HepG2 (cell line): ENCODE measurements at regions not wholly inside any gene's neighbourhood (a gene's known extent, or its start where the extent isn't known, plus 50 kb on each side); places are given as distances from the start of the nearest gene placed in this dataset.
A peak's percentile ranks its signal among the peaks of the same experiment; 100 is the strongest.
"Not testable (repeated sequence)": the region's sequence is repeated elsewhere in the genome, so short reads cannot be mapped to it uniquely, and the experiment has no call there.

Experiments used
- ATAC-seq: fragments of 200-7000 bp; cut with Tn5 transposase; 3 replicates; pipeline ENCODE4 v1.9.1; 2020; ENCODE audit warnings: mild to moderate bottlenecking, moderate library complexity
- BruUV-seq: library from RNA; stranded (reverse); fragments of 400-500 nt; replicated peaks from 2 replicates; lab custom pipeline; 2021; lab: Mats Ljungman, UMichigan
- CTCF ChIA-PET: fragments of 300-600 bp; formaldehyde crosslinking; extraction: SDS; loops from one replicate; lab custom pipeline; 2021; ENCODE audit warnings: low total read pairs, inconsistent platforms, low intra/inter-chr PET ratio; lab: Yijun Ruan, JAX
- POLR2A ChIA-PET: fragments of 350-600 bp; sonication (Branson Sonifier 250); formaldehyde crosslinking; loops from one replicate; lab custom pipeline; 2020; ENCODE audit warnings: antibody characterized with exemption, inconsistent platforms; lab: Yijun Ruan, JAX
- DNase-seq: peaks from one replicate; pipeline ENCODE4 v3.0.0-alpha.2; 2015; ENCODE audit warnings: low spot score
- FAIRE-seq: peaks from 3 replicates; lab custom pipeline; 2011; peaks lifted over from hg19 to GRCh38; lab: Jason Lieb, UNC
- H2AFZ ChIP-seq: one replicate; pipeline ENCODE4 v1.6.1; 2011; ENCODE audit warnings: low read length, inconsistent platforms
- H3K27ac ChIP-seq: fragments of 300-600 bp; 3 replicates; pipeline ENCODE4 v1.8.0; 2011; ENCODE audit warnings: mixed run types, mild to moderate bottlenecking, mixed read lengths, low read length, inconsistent platforms; ENCODE audit not compliant: insufficient read depth; ENCODE audit errors: extremely low read length
- H3K27me3 ChIP-seq, 2 experiments: fragments of 200-600 bp in 1 of 2; 2 replicates in 1 of 2; 3 replicates in 1 of 2; pipeline versions ENCODE4 v1.6.0 to v1.8.0; 2011; ENCODE audit warnings: low read length in 2 of 2, mild to moderate bottlenecking in 2 of 2, moderate library complexity in 2 of 2, inconsistent platforms in 1 of 2; ENCODE audit not compliant: insufficient read depth in 2 of 2, control insufficient read depth in 1 of 2
- H3K36me3 ChIP-seq, 2 experiments: fragments of 200-600 bp in 1 of 2; replicated peaks in 1 of 2; 2 replicates in 1 of 2; 3 replicates in 1 of 2; pipeline versions ENCODE4 v1.5.1 to v1.8.0; 2011; ENCODE audit warnings: low read length in 2 of 2, inconsistent platforms in 1 of 2; ENCODE audit not compliant: insufficient read depth in 2 of 2, control insufficient read depth in 1 of 2
- H3K4me1 ChIP-seq: 2 replicates; pipeline ENCODE4 v1.5.1; 2012; ENCODE audit warnings: low read length, inconsistent platforms; ENCODE audit not compliant: insufficient read depth
- H3K4me2 ChIP-seq: 2 replicates; pipeline ENCODE4 v1.6.0; 2011; ENCODE audit warnings: low read depth, low read length, inconsistent platforms
- H3K4me3 ChIP-seq, 3 experiments: fragments of 200-600 bp in 1 of 3; sonication (generic), shearing (Covaris generic) in 1 of 3; replicated peaks in 1 of 3; 2 replicates each; pipeline ENCODE4 v1.5.1; 2011 to 2016; ENCODE audit warnings: low read length in 3 of 3, inconsistent platforms in 2 of 3, low read depth in 2 of 3, mild to moderate bottlenecking in 2 of 3, control low read depth in 1 of 3, mixed read lengths in 1 of 3; ENCODE audit not compliant: insufficient read depth in 1 of 3
- H3K79me2 ChIP-seq: one replicate; pipeline ENCODE4 v1.6.1; 2011; ENCODE audit warnings: low read length, inconsistent platforms; ENCODE audit not compliant: insufficient read depth
- H3K9ac ChIP-seq: 2 replicates; pipeline ENCODE4 v1.6.0; 2011; ENCODE audit warnings: mild to moderate bottlenecking, low read depth, low read length, inconsistent platforms; ENCODE audit not compliant: insufficient read depth
- H3K9me3 ChIP-seq: 2 replicates; pipeline ENCODE4 v1.5.1; 2012; ENCODE audit warnings: mild to moderate bottlenecking, low read length
- H4K20me1 ChIP-seq: 2 replicates; pipeline ENCODE4 v1.6.0; 2011; ENCODE audit warnings: inconsistent platforms, mild to moderate bottlenecking, low read length, moderate library complexity; ENCODE audit not compliant: insufficient read depth
- EHMT2 ChIP-seq: fragments of 200-600 bp; sonication (generic); IDR thresholded peaks from 2 replicates; pipeline ENCODE4 v1.7.0; 2017; ENCODE audit warnings: antibody characterized with exemption, low read depth, low read length, borderline replicate concordance
- GATA4 ChIP-seq: sonication (generic); IDR thresholded peaks from 2 replicates; pipeline ENCODE4 v1.6.1; 2016; ENCODE audit warnings: antibody characterized with exemption, low read depth, borderline replicate concordance
- MAFK ChIP-seq, 2 experiments: IDR thresholded peaks in 1 of 2; conservative IDR thresholded peaks in 1 of 2; 2 replicates each; pipeline ENCODE4 v1.6.1; 2011; ENCODE audit warnings: improper control_type of control experiment in 2 of 2, low read length in 2 of 2
- NFE2L2 ChIP-seq: fragments of 150-350 bp; IDR thresholded peaks from 2 replicates; pipeline ENCODE4 v1.6.1; 2014; ENCODE audit warnings: low read length
- RNF219 ChIP-seq: sonication (generic); formaldehyde crosslinking; IDR thresholded peaks from 2 replicates; pipeline ENCODE4 v1.5.0; 2020; ENCODE audit warnings: mild to moderate bottlenecking, missing genetic modification reagents
- whole genome bisulfite sequencing: methylation state at CpG from one replicate; pipeline ENCODE4 v1.1.6; 2017; ENCODE audit warnings: low lambda C conversion rate; 5-methylcytosine and 5-hydroxymethylcytosine counted together
- in situ Hi-C: cut with HindIII; loops from 2 replicates; pipeline ENCODE4 v1.10.0; 2017; ENCODE audit warnings: low pct_unique_long_range_greater_than_20kb; ENCODE audit not compliant: extremely low pct_ligation_motif_present
- intact Hi-C: fragments of 100-400 bp; cut with micrococcal nuclease; formaldehyde crosslinking; loops from one replicate; pipeline ENCODE4 v1.10.0; 2022; ENCODE audit not compliant: unreplicated experiment

GRCh38 chr20:5474646-5475550, 135.9 kb downstream of the GPCPD1 start:
- Histone ChIP-seq H3K4me1 (no peaks in the 10 kb centered on the region), H3K79me2 (no peaks in the 10 kb centered on the region), H3K4me3 (no peak overlapping the region), H3K9me3 (no peaks in the 10 kb centered on the region), H3K4me2 (no peak overlapping the region), H3K9ac (no peak overlapping the region), H4K20me1 (no peaks in the 10 kb centered on the region), H3K36me3 (no peaks in the 10 kb centered on the region), H3K27me3 (peaks cover 0 to 13% of the 10 kb centered on the region in 2 experiments), H3K27ac (no peak overlapping the region), H2AFZ (no peak overlapping the region)
- in situ Hi-C loops (no loop called here), intact Hi-C loops (no loop called here)
- FAIRE-seq (no peak), ATAC-seq (no peak), DNase-seq (no peak)
- ChIA-PET POLR2A (no interaction called here), CTCF (no interaction called here)
- TF ChIP-seq EHMT2 (no peak), RNF219 (CRISPR knock-in tag) (no peak), GATA4 (no peak), MAFK (conservative IDR thresholded peaks at IDR 0.05 in 1 of 2, IDR thresholded peaks at IDR 0.05 in 1 of 2; ENCODE audit: low read length in 2 of 2) (0 out of 4 replicates have a peak, but pooled peaks of 1 of the 2 experiments have one; percentile 14), NFE2L2 (peak; percentile 68; the same call in 1 of the 2 replicates)
- no TSS peak for BruUV-seq
- 23% methylated on average over 6 of the region's 9 CpGs for WGBS

DNA sequence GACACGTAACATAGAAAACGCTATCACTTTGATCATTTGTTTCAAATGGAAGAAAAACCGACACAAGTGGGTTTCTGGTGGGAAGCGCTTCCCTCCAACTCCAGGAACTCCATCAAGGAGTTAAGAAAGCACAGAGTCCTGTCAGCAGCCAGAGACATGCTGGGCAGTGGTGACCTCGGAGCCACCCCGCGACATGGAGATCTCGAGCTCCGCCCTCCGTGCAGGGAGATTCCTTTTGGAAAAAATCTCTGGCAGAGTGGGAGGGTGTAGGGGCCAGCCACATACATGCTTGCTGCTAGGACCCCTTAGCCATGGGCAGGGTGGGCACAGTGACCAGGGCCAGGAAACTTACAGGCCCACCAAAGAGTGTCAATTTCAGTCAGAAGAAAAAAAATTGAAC, 138.9 kb downstream of the GPCPD1 start:
- FAIRE-seq, DNase-seq, POLR2A ChIA-PET, H3K79me2 ChIP-seq, H3K36me3 ChIP-seq, H3K4me1 ChIP-seq, H3K4me3 ChIP-seq, H2AFZ ChIP-seq, in situ Hi-C loops, H3K27ac ChIP-seq, intact Hi-C loops, CTCF ChIA-PET, BruUV-seq, H3K4me2 ChIP-seq, H4K20me1 ChIP-seq, H3K9me3 ChIP-seq, H3K9ac ChIP-seq: not testable (repeated sequence)
- peaks cover 0 to 13% of the 10 kb centered on the region in 2 experiments for H3K27me3 ChIP-seq
- 61% methylated on average over 4 of the region's 10 CpGs for WGBS
- ATAC-seq: peak; percentile 14; the same call in 2 of the 3 replicates
